H1 (cell line): ENCODE measurements at regions not wholly inside any gene's neighbourhood (a gene's known extent, or its start where the extent isn't known, plus 50 kb on each side); places are given as distances from the start of the nearest gene placed in this dataset.

Source experiments
- CEBPB ChIP-seq: IDR thresholded peaks from 2 replicates; pipeline ENCODE4 v1.6.1; 2012; ENCODE audit warnings: low read depth, low read length
- MAX ChIP-seq: IDR thresholded peaks from 2 replicates; pipeline ENCODE4 v1.6.1; 2012; ENCODE audit warnings: inconsistent platforms
- POLR2A ChIP-seq, 2 experiments: IDR thresholded peaks; 1 replicate in 1 of 2; 2 replicates in 1 of 2; pipeline ENCODE4 v1.6.1; 2011; ENCODE audit warnings: low read depth in 2 of 2, low read length in 2 of 2, mild to moderate bottlenecking in 2 of 2; ENCODE audit errors: control extremely low read depth in 1 of 2
- POLR2AphosphoS5 ChIP-seq: IDR thresholded peaks from 2 replicates; pipeline ENCODE4 v1.6.1; 2011; ENCODE audit warnings: low read depth, low read length
- ZNF274 ChIP-seq: IDR thresholded peaks from 2 replicates; pipeline ENCODE4 v1.7.0; 2012; ENCODE audit warnings: low read length, borderline replicate concordance; ENCODE audit errors: extremely low read depth

- TF ChIP-seq POLR2AphosphoS5 (no peak), CEBPB (no peak), ZNF274 (no peak), POLR2A (IDR thresholded peaks at IDR 0.05; ENCODE audit: control extremely low read depth in 1 of 2, low read depth in 2 of 2, low read length in 2 of 2) (no peak), MAX (no peak)
These were observed 160.2 kb downstream of the SERPINI1 start for GRCh38 chr3:167895684-167896083.
